NCI-H2227 (cell line): ENCODE measurements at regions not wholly inside any gene's neighbourhood (a gene's known extent, or its start where the extent isn't known, plus 50 kb on each side); places are given as distances from the start of the nearest gene placed in this dataset.

ENCODE experiments used
- DNase-seq: peaks from one replicate; lab custom pipeline; 2025; ENCODE audit not compliant: unreplicated experiment; lab: John Stamatoyannopoulos, UW

DNA sequence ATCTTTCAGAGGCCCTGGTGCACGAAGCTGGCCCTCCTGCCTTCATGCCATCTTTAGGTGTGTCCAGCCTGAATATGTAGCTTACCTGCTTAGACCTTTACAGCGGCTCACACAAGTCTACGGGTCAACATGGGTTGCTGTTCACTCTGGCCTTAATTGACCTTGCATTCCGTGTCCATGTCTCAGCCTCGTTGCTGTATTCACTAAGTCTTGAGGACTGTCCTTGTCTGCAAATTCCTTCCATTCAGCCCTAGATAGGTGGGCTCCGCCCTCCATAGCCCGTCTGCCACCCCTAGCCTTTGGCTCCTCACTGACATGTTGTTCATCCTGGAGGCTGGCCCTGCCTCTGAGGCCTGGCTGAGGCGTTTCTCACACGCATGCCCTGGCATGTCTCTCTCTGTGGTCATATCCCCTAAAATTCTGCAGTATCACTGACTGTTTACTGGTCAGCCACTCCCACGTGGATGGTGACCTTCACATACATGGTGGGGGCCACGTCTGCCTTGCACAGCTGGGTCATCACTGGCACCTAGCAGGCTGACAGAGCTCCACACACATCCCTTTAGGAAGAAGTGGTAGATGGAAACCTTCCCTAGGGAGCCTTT, 394.1 kb upstream of the MKI67 start:
- no peak for DNase-seq

DNA sequence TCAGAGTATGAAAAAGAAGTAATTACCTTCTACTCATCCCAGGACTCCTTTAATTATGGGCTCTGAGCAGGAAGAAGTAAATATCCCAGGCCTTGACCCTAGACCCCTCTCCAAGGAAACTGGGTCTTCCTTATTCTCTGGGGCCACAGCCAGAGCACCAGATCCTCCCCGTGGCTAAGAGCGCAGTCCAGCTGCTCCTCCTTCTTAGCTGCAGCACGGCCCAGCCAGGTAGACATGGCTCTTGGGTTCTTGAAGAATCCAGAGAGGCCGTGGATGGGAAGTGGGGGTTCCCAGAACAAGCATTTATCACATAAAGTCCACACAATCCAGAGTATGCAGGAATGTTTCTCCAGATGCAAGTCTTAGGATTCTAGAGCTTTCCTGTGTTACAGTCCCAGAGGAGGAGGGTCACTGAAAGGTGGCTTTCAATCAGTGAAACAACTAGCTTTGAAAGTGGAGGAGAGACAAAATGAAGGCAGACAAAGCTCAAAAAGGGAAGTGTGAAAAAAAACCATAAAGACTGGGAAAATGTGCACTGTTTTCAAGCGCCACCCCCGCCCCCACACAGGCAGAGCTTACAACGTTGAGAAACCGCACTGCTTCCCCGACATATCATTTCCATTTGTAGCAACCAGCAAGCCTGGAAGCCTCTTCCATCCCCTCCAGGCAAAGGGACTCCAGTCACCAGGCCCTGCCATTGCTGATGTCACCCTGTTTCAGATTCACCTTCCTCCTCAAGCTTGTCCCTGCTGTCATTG, 396.5 kb upstream of the MKI67 start:
- DNase-seq = no peak

DNA sequence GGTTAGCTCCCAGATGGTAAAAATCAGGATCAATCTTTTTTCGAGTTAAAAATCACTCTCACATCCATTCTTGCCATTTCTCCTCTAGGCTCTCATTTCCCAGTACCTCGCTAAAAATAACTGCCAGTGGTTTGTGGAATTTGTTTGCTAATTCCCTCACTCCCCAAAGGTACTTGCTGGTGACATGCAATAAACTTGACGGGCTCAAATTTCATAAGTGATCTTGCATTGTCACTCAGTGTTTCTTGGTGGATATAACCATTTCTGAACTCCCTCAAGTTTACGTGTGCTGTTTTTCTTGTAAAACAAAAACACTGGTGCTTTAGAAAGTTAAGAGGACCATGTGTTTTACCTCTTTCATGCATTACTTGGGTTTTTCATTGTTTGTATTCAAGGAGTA, 399.2 kb upstream of the MKI67 start:
- no peak for DNase-seq

DNA sequence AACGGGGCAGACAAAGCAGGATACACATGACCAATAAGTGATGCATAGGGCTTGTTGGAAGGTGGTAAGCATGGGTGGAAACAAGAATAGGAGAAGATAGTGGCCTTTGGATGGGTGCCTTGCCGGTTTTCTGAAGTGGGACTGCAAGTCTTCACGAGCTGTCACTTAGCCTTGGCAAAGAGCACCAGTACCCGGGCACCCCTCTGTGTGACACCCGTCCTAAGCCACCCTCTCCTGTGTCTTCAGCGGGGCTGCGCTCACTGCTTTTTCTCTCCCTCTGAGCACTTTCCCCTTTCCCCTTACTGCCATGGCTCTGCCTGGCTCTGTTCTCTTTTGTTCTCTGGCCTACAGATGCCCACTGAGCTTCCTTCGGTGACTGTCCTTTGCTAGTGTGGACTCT, 399.7 kb upstream of the MKI67 start:
- no peak for DNase-seq

DNA sequence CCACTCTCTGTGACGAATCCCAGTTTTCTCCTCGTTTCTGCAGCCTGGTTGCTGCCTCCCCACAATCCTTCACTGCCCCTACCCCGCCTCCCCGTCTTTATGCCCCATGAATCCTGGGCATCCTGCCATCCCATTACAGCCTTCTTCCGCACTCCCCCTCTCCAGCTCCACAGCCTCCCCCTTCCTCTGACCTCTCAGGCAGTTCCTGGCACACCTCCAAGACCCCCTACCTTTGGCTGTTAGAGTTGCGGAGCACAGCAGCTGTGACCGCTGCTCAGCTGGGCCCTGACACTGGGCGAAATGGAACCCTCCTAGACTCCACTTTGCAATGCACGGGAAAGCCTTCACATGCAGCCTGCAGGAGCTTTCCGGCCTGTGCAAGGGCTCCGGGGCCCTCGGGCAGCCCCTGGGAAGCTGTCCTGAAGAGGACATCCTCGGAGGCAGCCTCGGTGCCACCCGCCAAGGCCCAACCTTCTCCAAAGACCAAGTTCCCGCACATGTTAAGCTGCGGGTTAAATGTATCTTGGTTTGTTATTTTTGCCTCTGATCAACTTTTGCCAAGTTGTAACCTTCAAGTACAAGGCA, 400.7 kb upstream of the MKI67 start:
- peak; percentile 3 for DNase-seq

- DNase-seq = no peak
Measured at GRCh38 chr10:128527711-128528110, 401.5 kb upstream of the MKI67 start.

DNA sequence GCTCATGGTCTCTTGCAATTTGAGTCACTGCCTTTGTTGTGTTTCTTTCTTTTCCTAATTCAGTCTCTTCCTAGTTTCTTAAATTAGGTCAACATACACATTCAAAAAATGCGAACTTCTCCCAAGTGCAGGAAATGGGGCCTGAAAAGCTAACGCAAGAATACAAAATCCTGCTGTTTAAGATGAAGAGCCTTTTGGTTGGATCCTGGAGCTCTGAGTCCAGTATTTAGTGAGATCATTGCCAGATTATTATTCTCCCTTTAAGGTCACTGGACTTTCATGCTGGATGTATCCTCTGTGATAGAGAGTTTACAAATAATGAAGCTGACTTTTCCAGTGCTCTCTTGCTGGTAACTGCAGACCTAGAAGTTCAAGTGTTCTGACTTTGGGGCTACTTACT, 401.9 kb upstream of the MKI67 start:
- DNase-seq = no peak

GRCh38 chr10:128528781-128529180, 402.6 kb upstream of the MKI67 start:
- no peak for DNase-seq

GRCh38 chr10:128529225-128529624, 403.0 kb upstream of the MKI67 start:
- DNase-seq = no peak

GRCh38 chr10:128530301-128530700, 404.1 kb upstream of the MKI67 start:
- DNase-seq = peak; percentile 3

DNA sequence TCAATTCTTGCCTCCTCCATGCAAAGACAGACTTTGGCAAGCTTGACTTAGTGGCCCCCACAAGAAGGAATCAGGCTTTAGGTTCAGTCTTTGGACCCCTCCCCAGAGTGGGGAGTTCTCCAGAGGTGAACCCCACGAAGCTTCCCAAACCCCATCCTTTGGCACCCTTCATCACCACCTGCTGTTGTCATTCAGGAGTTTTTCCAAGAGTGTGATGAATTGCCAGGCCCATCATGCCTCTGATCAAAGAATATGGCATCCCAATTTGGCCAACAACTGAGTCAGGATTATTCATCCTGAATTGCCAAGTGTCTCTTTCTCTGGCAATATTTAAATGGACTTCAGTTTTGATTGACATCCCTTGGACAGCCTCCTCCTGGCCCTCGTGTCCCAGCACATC, 404.7 kb upstream of the MKI67 start:
- no peak for DNase-seq

DNA sequence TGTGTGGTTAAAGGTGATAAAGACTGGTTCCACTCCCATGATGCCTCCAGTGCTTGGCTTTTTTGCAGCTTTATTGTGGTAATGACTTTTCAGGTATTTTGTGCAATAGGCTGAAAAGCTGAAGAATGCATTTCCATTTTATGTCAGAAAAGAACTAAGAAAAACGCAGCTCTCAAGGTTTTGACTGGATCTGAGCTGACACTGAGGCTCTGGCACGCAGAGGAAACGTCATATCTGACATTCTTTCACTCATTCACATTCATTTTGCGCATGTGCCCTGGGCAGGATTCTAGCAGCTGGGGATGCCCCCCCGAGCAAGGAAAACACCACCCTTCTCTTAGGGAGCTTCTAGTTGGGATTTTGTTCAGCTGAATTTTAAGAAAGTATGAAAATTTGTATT, 408.5 kb upstream of the MKI67 start:
- no peak for DNase-seq

GRCh38 chr10:128536259-128536658, 410.0 kb upstream of the MKI67 start:
- DNase-seq = no peak

GRCh38 chr10:128537834-128538330, 411.7 kb upstream of the MKI67 start:
- no peak for DNase-seq

DNA sequence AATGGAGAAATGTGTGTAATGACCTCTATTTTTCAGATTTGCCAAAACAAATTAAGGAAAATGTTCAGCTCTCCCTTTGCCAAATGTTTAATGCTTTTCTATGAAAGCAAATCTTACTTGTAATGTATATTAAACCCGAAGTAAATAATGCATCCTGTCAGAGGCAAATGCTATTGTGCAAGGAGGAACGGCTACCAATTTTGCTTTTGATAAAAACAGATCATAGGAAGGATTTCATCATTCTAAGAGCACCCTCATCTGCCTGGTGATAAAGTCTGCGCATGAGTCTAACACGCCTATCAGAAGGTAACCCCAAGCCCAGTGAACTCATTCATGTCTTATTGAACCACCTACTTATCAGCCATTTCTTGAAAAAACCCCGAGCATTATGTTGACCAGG, 412.4 kb upstream of the MKI67 start:
- no peak for DNase-seq

DNA sequence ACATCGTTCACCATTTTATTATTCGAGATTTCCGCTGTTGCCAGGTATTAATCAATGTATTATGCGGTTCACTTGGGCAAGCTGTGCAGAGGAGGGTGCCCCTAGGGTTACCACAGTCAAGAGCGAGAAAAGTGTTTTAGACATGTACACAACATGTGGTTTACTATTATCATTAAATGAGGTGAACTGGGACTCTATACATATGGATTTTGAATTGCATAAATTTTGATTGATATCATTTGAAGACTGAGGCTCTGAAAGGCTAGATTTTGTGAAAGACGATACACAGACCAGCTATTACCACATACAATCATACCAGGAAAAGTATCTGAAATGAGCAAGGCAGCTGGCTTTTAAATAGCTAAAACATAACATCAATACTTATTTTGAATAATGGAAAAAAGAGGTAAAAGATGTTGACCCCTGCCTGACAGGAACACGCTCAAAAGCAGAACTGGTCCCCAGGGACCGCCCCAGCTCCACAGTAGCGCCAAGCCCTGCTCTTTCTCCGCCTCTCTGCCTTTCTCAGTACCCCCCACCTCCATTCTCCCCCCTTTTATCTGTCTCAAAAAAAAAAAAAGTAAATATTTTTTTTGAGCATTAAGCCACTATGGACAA, 413.4 kb upstream of the MKI67 start:
- DNase-seq = no peak

- DNase-seq = no peak
Measured at GRCh38 chr10:128540128-128540762, 414.0 kb upstream of the MKI67 start.

- no peak for DNase-seq
Measured at GRCh38 chr10:128540781-128541761, 414.8 kb upstream of the MKI67 start.

DNA sequence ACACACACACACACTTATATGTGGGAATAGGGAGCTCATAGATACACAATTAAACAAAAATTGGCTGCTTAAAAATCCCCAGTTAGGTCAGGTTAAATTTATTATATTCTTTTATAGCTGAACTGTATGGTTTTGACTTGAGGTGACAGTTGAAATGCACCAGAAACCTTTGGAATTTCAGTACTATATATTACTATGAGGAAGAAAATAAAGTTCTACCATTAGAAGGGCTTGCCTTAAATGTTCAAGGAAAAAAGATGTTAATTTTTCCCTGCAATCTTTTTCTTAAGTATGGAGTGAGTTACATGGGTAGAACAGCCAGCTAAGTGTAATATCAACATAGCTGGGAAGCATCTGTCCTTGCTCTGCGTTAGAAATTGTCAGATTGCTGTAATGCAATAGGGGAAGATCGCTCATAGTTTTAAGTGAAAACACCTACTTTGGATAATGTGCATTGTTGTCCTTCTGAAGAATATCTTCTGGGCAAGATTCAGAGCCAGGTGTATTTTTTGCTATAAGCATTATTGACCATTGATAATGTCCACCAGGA, 415.8 kb upstream of the MKI67 start:
- no peak for DNase-seq

GRCh38 chr10:128542659-128543058, 416.4 kb upstream of the MKI67 start:
- DNase-seq = no peak
